Ovary (tissue), 7 donors: ENCODE measurements at regions not wholly inside any gene's neighbourhood (a gene's known extent, or its start where the extent isn't known, plus 50 kb on each side); places are given as distances from the start of the nearest gene placed in this dataset.

Experiments used
- DNase-seq, 5 donors: peaks; one replicate each; pipeline ENCODE4 v3.0.0-alpha.2; 2019 to 2020
- H3K27ac ChIP-seq, 2 donors: fragments of 200-600 bp; one replicate each; pipeline versions ENCODE4 v1.5.1 to v1.8.0; 2019 to 2022
- H3K27me3 ChIP-seq: fragments of 200-600 bp; one replicate; pipeline ENCODE4 v1.8.0; 2022
- H3K36me3 ChIP-seq: fragments of 200-600 bp; sonication (generic); one replicate; pipeline ENCODE4 v1.5.1; 2019
- H3K4me1 ChIP-seq: one replicate; pipeline ENCODE4 v1.8.1; 2013; ENCODE audit warnings: mild to moderate bottlenecking, moderate library complexity; ENCODE audit not compliant: insufficient read depth
- H3K4me3 ChIP-seq: fragments of 200-600 bp; sonication (generic); one replicate; pipeline ENCODE4 v1.5.1; 2017
- H3K9me3 ChIP-seq, 2 donors: fragments of 200-600 bp in 1 of 2; sonication (generic) in 1 of 2; one replicate each; pipeline versions ENCODE4 v1.5.1 to v1.8.1; 2013 to 2019; ENCODE audit warnings: mild to moderate bottlenecking in 1 of 2, moderate library complexity in 1 of 2
- EP300 ChIP-seq: sonication (generic); formaldehyde crosslinking; IDR thresholded peaks from one replicate; pipeline ENCODE4 v1.6.1; 2017; ENCODE audit warnings: antibody characterized with exemption
- POLR2A ChIP-seq: fragments of 450-650 bp; IDR thresholded peaks from one replicate; pipeline ENCODE4 v1.6.1; 2017; ENCODE audit warnings: antibody characterized with exemption, mild to moderate bottlenecking, moderate library complexity
- WGBS, 3 donors: extraction: QIAGEN DNeasy Blood & Tissue Kit in 1 of 3; methylation state at CpG; one replicate each; pipeline versions ENCODE4 v1.1.5 to v1.1.7; 2013 to 2017; 5-methylcytosine and 5-hydroxymethylcytosine counted together
- intact Hi-C, 4 donors: fragments of 100-400 bp; cut with DNase I; formaldehyde crosslinking; loops; one replicate each; pipeline versions ENCODE4 v1.11.0 to v1.15.1; 2022 to 2023
- TF ChIP-seq, protein P1 (sequence below), 3 donors: fragments of 450-650 bp in 2 of 3; fragments of 200-600 bp in 1 of 3; IDR thresholded peaks; one replicate each; pipeline versions ENCODE4 v1.5.1 to v1.8.0; 2016 to 2022; ENCODE audit warnings: antibody characterized with exemption in 3 of 3, mild to moderate bottlenecking in 1 of 3
- donor health status: DM: no; HTN: no; CAD: no; lungs with moderate emphysema.
- donor health status: DM: no; HTN: no; CAD: no.
- donor health status: Bipolar disorder and iron deficiency.
- donor health status: DM: no; HTN: no; CAD: no.
- donor health status: DM: yes; HTN: yes; CAD: no.

DNA sequence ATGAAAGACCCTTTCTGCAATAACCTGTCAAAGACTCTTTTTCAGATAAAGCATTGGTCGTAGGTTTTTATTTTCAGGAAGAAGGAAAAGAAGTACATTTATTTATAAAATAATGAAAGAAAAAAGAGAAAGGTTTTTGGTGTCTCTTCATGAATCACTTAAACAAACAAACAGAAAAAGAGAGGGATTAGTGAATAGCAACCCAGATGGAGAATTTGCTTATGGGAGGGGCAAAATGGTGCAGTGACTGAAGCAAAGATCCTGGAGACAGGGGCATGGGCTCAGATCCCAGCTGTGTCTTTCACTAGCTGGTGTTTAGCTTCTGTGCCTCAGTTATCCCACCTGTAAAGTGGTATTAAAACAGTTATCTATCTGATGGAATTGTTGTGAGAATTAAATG, 78.6 kb upstream of the PFN2 start:
- Histone ChIP-seq H3K4me1 (no peaks in the 10 kb centered on the region), H3K27ac (no peak overlapping the region)
- TF ChIP-seq EP300 = no peak
- no peak for TF ChIP-seq POLR2A
- TF ChIP-seq, protein P1, sequence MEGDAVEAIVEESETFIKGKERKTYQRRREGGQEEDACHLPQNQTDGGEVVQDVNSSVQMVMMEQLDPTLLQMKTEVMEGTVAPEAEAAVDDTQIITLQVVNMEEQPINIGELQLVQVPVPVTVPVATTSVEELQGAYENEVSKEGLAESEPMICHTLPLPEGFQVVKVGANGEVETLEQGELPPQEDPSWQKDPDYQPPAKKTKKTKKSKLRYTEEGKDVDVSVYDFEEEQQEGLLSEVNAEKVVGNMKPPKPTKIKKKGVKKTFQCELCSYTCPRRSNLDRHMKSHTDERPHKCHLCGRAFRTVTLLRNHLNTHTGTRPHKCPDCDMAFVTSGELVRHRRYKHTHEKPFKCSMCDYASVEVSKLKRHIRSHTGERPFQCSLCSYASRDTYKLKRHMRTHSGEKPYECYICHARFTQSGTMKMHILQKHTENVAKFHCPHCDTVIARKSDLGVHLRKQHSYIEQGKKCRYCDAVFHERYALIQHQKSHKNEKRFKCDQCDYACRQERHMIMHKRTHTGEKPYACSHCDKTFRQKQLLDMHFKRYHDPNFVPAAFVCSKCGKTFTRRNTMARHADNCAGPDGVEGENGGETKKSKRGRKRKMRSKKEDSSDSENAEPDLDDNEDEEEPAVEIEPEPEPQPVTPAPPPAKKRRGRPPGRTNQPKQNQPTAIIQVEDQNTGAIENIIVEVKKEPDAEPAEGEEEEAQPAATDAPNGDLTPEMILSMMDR (IDR thresholded peaks at IDR 0.05) = no peak

DNA sequence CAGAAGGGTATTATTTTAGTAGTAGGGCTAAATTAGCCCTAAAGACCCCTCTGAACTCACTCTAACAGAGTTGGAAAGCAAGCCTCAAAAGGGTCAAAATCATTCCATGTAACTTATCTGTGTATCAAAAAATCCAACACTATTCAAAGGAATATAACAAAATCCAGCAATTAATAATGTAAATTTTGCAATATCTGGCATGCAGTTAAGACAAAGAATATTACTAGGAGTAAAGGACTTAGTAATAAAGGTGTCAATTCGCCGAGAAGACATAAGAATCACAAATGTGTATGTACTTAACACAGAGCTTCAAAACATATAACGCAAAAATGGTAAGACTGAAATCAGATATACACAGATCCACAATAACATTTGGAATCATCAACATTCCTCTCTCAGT, 71.2 kb upstream of the PFN2 start:
- Histone ChIP-seq H3K4me3 (no peak overlapping the region), H3K4me1 (no peaks in the 10 kb centered on the region), H3K27me3 (no peaks in the 10 kb centered on the region), H3K9me3 (no peaks in the 10 kb centered on the region), H3K36me3 (no peaks in the 10 kb centered on the region), H3K27ac (no peak overlapping the region)
- intact Hi-C loops = no loop called here
- WGBS, 3 donors = 93 to 96% (median 95%) methylated on average over 3 of the region's 3 CpGs
- TF ChIP-seq POLR2A = no peak
- TF ChIP-seq, protein P1 (IDR thresholded peaks at IDR 0.05) = no peak
- TF ChIP-seq EP300 = no peak
- no peak for DNase-seq

More for the DNA sequence above, 78.6 kb upstream of the PFN2 start:
- DNase-seq = no peak
- H3K36me3 ChIP-seq = no peaks in the 10 kb centered on the region
- intact Hi-C loops = no loop called here
- no peak overlapping the region for H3K4me3 ChIP-seq
- no peaks in the 10 kb centered on the region for H3K9me3 ChIP-seq
- no peaks in the 10 kb centered on the region for H3K27me3 ChIP-seq
- WGBS, 3 donors = 75 to 79% (median 76%) methylated on average over 1 of the region's 1 CpG

DNA sequence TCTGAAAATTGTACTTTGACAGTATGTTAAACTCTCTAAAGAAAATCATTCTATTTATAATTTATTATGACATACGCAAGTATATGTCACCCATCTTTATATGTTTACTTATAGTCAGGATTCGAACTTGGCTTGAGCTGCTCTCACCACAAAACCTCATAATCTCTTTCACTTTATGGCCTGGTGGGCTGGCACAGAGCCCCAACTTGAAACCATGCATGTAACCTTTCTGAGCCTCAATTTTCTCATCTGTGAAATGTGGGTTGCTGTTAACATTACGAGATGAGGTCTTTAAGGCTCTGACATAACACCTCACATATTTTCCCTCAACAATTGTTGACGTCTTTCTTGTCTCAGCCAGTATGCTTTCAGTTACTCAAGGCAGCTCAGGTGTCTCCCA, 69.4 kb upstream of the PFN2 start:
- intact Hi-C loops = no loop called here
- DNase-seq = no peak
- no peak overlapping the region for H3K27ac ChIP-seq
- H3K36me3 ChIP-seq = no peaks in the 10 kb centered on the region
- 81 to 91% (median 86%) methylated on average over 4 of the region's 4 CpGs for WGBS, 3 donors
- H3K27me3 ChIP-seq = no peaks in the 10 kb centered on the region
- no peaks in the 10 kb centered on the region for H3K9me3 ChIP-seq
- TF ChIP-seq EP300 (no peak), POLR2A (no peak)
- TF ChIP-seq, protein P1 (IDR thresholded peaks at IDR 0.05) = no peak
- H3K4me3 ChIP-seq = no peak overlapping the region
- no peaks in the 10 kb centered on the region for H3K4me1 ChIP-seq

DNA sequence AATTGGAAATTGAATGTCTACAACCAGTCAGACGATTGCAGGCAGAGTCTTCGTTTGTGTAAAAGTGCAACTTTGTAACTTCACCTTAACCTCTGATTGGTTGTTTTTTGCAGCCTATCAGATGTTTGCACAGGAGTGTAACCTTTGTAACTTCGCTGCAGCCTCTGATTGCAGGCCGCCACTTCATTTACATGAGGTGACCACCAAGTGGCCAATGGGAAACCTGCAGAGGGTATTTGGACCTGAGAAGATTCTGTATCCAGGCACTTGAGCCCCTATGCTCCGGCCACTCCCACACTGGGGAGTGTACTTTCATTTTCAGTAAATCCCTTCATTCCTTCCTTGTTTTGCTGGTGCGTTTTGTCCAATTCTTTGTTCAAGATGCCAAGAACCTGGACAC, 68.1 kb upstream of the PFN2 start:
- 53 to 81% (median 61%) methylated on average over 6 of the region's 6 CpGs for WGBS, 3 donors
- DNase-seq = peak in 3 of 5 donors; percentile 11 to 24 (median 16)
- no peak overlapping the region for H3K4me3 ChIP-seq
- no peak overlapping the region for H3K27ac ChIP-seq
- H3K27me3 ChIP-seq = no peaks in the 10 kb centered on the region
- intact Hi-C loops = no loop called here
- H3K36me3 ChIP-seq = no peaks in the 10 kb centered on the region
- no peaks in the 10 kb centered on the region for H3K9me3 ChIP-seq
- TF ChIP-seq, protein P1 (IDR thresholded peaks at IDR 0.05) = no peak
- TF ChIP-seq POLR2A (no peak), EP300 (no peak)
- H3K4me1 ChIP-seq = no peaks in the 10 kb centered on the region

DNA sequence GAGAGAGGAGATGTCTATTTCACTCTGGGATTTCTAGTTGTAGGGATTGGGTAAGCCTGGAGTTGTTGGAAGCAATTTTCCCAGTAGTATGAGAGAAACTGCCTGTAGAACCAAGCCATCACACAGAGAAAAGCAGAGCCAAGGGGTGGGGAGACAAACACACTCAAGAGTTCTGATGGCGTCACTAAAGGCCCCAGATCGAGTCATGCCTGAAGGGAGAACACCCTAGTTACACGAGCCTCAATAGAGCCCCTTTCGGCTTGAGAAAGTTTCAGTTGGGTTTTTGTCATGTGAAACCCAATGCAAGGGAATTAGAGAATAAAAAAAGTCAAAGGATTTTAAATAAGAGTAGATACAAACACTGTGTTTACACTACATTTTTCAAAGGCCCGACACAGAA, 66.1 kb upstream of the PFN2 start:
- DNase-seq = no peak
- Histone ChIP-seq H3K27me3 (no peaks in the 10 kb centered on the region), H3K36me3 (no peaks in the 10 kb centered on the region), H3K4me3 (no peak overlapping the region), H3K9me3 (no peaks in the 10 kb centered on the region), H3K4me1 (no peaks in the 10 kb centered on the region), H3K27ac (no peak overlapping the region)
- intact Hi-C loops = no loop called here
- 79 to 83% (median 80%) methylated on average over 5 of the region's 5 CpGs for WGBS, 3 donors
- TF ChIP-seq, protein P1 (IDR thresholded peaks at IDR 0.05) = no peak
- TF ChIP-seq POLR2A = no peak
- no peak for TF ChIP-seq EP300
